Natural killer cell (primary cell): ENCODE measurements at regions not wholly inside any gene's neighbourhood (a gene's known extent, or its start where the extent isn't known, plus 50 kb on each side); places are given as distances from the start of the nearest gene placed in this dataset.

Experiments
- ATAC-seq, 3 donors: fragments of 150-1000 bp in 2 of 3; fragments of 200-7000 bp in 1 of 3; cut with Tn5 transposase; 1 replicate in 1 of 3; 2 replicates in 2 of 3; pipeline ENCODE4 v1.10.0; 2021; ENCODE audit warnings: mild to moderate bottlenecking in 2 of 3, moderate library complexity in 2 of 3
- DNase-seq, 2 donors: peaks; one replicate each; pipeline versions ENCODE4 v3.0.0 to v3.0.0-alpha.2; 2013 to 2021; ENCODE audit warnings: mixed read lengths in 1 of 2
- H3K27ac ChIP-seq: one replicate; pipeline ENCODE4 v1.5.1; 2013; ENCODE audit warnings: mild to moderate bottlenecking, low read length
- H3K27me3 ChIP-seq: one replicate; pipeline ENCODE4 v1.6.1; 2013; ENCODE audit warnings: low read length; ENCODE audit not compliant: control insufficient read depth, insufficient read depth
- H3K36me3 ChIP-seq: one replicate; pipeline ENCODE4 v1.6.1; 2013; ENCODE audit warnings: low read length; ENCODE audit not compliant: control insufficient read depth, insufficient read depth
- H3K4me1 ChIP-seq: one replicate; pipeline ENCODE4 v1.6.1; 2013; ENCODE audit warnings: low read length; ENCODE audit not compliant: control insufficient read depth, insufficient read depth
- H3K4me3 ChIP-seq: one replicate; pipeline ENCODE4 v1.5.1; 2013; ENCODE audit warnings: low read length
- H3K9me3 ChIP-seq: one replicate; pipeline ENCODE4 v1.6.1; 2013; ENCODE audit warnings: low read length; ENCODE audit not compliant: control insufficient read depth, insufficient read depth
- H3K27ac Mint-ChIP-seq, 2 donors: one replicate each; pipeline ENCODE4 v1.8.0; 2022; ENCODE audit warnings: mild to moderate bottlenecking in 2 of 2, mixed read lengths in 2 of 2, moderate library complexity in 1 of 2
- H3K27me3 Mint-ChIP-seq, 2 donors: one replicate each; pipeline ENCODE4 v1.8.0; 2022; ENCODE audit warnings: low read depth in 2 of 2, mixed read lengths in 2 of 2
- H3K36me3 Mint-ChIP-seq: one replicate; pipeline ENCODE4 v1.8.0; 2022; ENCODE audit warnings: mixed read lengths
- H3K4me1 Mint-ChIP-seq, 2 donors: one replicate each; pipeline ENCODE4 v1.8.0; 2022; ENCODE audit warnings: mixed read lengths in 2 of 2
- H3K4me3 Mint-ChIP-seq: one replicate; pipeline ENCODE4 v1.8.0; 2022; ENCODE audit warnings: mild to moderate bottlenecking, moderate library complexity, mixed read lengths
- H3K9me3 Mint-ChIP-seq, 2 donors: one replicate each; pipeline ENCODE4 v1.8.0; 2022; ENCODE audit warnings: mixed read lengths in 2 of 2
- CTCF ChIP-seq: fragments of 200-600 bp; IDR thresholded peaks from one replicate; pipeline ENCODE4 v1.8.0; 2022; ENCODE audit warnings: antibody characterized with exemption
- WGBS: methylation state at CpG from one replicate; pipeline ENCODE4 v1.1.7; 2013; ENCODE audit warnings: missing lambda C conversion rate; ENCODE audit not compliant: insufficient coverage; 5-methylcytosine and 5-hydroxymethylcytosine counted together
- intact Hi-C: fragments of 100-400 bp; cut with micrococcal nuclease; formaldehyde crosslinking; loops from one replicate; pipeline ENCODE4 v1.14.2; 2022

- Histone ChIP-seq H3K4me3 (no peak overlapping the region), H3K4me1 (no peaks in the 10 kb centered on the region), H3K9me3 (no peaks in the 10 kb centered on the region), H3K27ac (no peak overlapping the region), H3K36me3 (no peaks in the 10 kb centered on the region), H3K27me3 (no peaks in the 10 kb centered on the region)
- TF ChIP-seq CTCF = no peak
- WGBS = 50% methylated on average over 1 of the region's 2 CpGs
- ATAC-seq (no peak), DNase-seq (no peak)
- intact Hi-C loops = no loop called here
- H3K9me3 Mint-ChIP-seq = peaks cover 2% of the 10 kb centered on the region in 2 donors
- H3K27ac Mint-ChIP-seq = no peak overlapping the region
- no peaks in the 10 kb centered on the region for H3K4me1 Mint-ChIP-seq
- H3K36me3 Mint-ChIP-seq = no peaks in the 10 kb centered on the region
- no peaks in the 10 kb centered on the region for H3K27me3 Mint-ChIP-seq
- no peak overlapping the region for H3K4me3 Mint-ChIP-seq
These were observed 273.7 kb downstream of the KIF20B start for GRCh38 chr10:89975071-89975470.

- no peak overlapping the region for H3K27ac Mint-ChIP-seq
- no peak for DNase-seq
- peaks cover 2% of the 10 kb centered on the region in 2 donors for H3K9me3 Mint-ChIP-seq
- intact Hi-C loops = no loop called here
- H3K36me3 Mint-ChIP-seq = no peaks in the 10 kb centered on the region
- Histone ChIP-seq H3K4me3 (no peak overlapping the region), H3K9me3 (no peaks in the 10 kb centered on the region), H3K27ac (no peak overlapping the region), H3K36me3 (no peaks in the 10 kb centered on the region), H3K27me3 (no peaks in the 10 kb centered on the region), H3K4me1 (no peaks in the 10 kb centered on the region)
- no peaks in the 10 kb centered on the region for H3K27me3 Mint-ChIP-seq
- ATAC-seq = no peak
- WGBS = 76% methylated on average over 2 of the region's 2 CpGs
- TF ChIP-seq CTCF = no peak
- H3K4me1 Mint-ChIP-seq = no peaks in the 10 kb centered on the region
- no peak overlapping the region for H3K4me3 Mint-ChIP-seq
These were observed 274.4 kb downstream of the KIF20B start for GRCh38 chr10:89975771-89976170.

- no peak overlapping the region for H3K4me3 Mint-ChIP-seq
- TF ChIP-seq CTCF = no peak
- H3K4me3 ChIP-seq = no peak overlapping the region
- no peak overlapping the region for H3K27ac Mint-ChIP-seq
- ATAC-seq = no peak
- WGBS = 11% methylated on average over 1 of the region's 1 CpG
- no peaks in the 10 kb centered on the region for H3K27me3 Mint-ChIP-seq
- H3K4me1 Mint-ChIP-seq = no peaks in the 10 kb centered on the region
- no peaks in the 10 kb centered on the region for H3K9me3 Mint-ChIP-seq
- no peaks in the 10 kb centered on the region for H3K9me3 ChIP-seq
- intact Hi-C loops = no loop called here
- H3K4me1 ChIP-seq = no peaks in the 10 kb centered on the region
- H3K27me3 ChIP-seq = no peaks in the 10 kb centered on the region
- H3K36me3 ChIP-seq = no peaks in the 10 kb centered on the region
- no peak overlapping the region for H3K27ac ChIP-seq
- no peak for DNase-seq
- no peaks in the 10 kb centered on the region for H3K36me3 Mint-ChIP-seq
These were observed 276.7 kb downstream of the KIF20B start for GRCh38 chr10:89978081-89978480.

- no peaks in the 10 kb centered on the region for H3K27me3 ChIP-seq
- H3K4me1 ChIP-seq = no peaks in the 10 kb centered on the region
- Mint-ChIP-seq H3K4me1 (no peaks in the 10 kb centered on the region), H3K27ac (no peak overlapping the region), H3K36me3 (no peaks in the 10 kb centered on the region), H3K27me3 (no peaks in the 10 kb centered on the region), H3K9me3 (no peaks in the 10 kb centered on the region), H3K4me3 (no peak overlapping the region)
- no peak for DNase-seq
- H3K36me3 ChIP-seq = no peaks in the 10 kb centered on the region
- H3K27ac ChIP-seq = no peak overlapping the region
- H3K4me3 ChIP-seq = no peak overlapping the region
- WGBS = 92% methylated on average over 1 of the region's 1 CpG
- TF ChIP-seq CTCF = no peak
- intact Hi-C loops = no loop called here
- ATAC-seq = no peak
- no peaks in the 10 kb centered on the region for H3K9me3 ChIP-seq
These were observed 278.3 kb downstream of the KIF20B start for GRCh38 chr10:89979726-89980125.
